ENCODE measurements at regions not wholly inside any gene's neighbourhood (a gene's known extent, or its start where the extent isn't known, plus 50 kb on each side); places are given as distances from the start of the nearest gene placed in this dataset.

DNA sequence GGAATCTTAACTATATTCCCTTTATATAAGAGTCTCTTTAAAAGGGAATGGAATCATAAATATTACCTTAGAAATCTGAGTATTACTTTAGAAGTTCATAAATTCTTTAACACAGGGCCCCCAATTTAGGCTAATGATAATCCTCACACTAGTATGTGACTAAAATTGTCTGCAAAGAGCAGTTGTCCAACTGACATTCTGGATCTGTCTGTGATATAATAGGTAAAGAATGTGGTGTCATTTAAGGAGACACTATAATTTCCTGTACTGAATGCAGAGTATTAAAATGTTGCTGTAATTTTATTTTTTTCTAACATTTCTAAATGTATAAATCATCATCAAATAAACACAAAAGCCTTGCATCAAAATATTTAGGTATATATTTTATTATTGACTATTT is 128.5 kb upstream of the DST start:
- no peak for DNase-seq (ENCODE audit: low read depth in 1 of 2, low spot score in 1 of 2)
- no peak overlapping the region for H3K27ac ChIP-seq (replicated peaks)
- no peak overlapping the region for H3K4me3 ChIP-seq (replicated peaks; ENCODE audit: insufficient read depth, low read length)
- TF ChIP-seq SPI1 (IDR thresholded peaks at IDR 0.05; ENCODE audit: borderline replicate concordance, low read depth), result no peak
- TF ChIP-seq, protein P1, sequence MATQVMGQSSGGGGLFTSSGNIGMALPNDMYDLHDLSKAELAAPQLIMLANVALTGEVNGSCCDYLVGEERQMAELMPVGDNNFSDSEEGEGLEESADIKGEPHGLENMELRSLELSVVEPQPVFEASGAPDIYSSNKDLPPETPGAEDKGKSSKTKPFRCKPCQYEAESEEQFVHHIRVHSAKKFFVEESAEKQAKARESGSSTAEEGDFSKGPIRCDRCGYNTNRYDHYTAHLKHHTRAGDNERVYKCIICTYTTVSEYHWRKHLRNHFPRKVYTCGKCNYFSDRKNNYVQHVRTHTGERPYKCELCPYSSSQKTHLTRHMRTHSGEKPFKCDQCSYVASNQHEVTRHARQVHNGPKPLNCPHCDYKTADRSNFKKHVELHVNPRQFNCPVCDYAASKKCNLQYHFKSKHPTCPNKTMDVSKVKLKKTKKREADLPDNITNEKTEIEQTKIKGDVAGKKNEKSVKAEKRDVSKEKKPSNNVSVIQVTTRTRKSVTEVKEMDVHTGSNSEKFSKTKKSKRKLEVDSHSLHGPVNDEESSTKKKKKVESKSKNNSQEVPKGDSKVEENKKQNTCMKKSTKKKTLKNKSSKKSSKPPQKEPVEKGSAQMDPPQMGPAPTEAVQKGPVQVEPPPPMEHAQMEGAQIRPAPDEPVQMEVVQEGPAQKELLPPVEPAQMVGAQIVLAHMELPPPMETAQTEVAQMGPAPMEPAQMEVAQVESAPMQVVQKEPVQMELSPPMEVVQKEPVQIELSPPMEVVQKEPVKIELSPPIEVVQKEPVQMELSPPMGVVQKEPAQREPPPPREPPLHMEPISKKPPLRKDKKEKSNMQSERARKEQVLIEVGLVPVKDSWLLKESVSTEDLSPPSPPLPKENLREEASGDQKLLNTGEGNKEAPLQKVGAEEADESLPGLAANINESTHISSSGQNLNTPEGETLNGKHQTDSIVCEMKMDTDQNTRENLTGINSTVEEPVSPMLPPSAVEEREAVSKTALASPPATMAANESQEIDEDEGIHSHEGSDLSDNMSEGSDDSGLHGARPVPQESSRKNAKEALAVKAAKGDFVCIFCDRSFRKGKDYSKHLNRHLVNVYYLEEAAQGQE (IDR thresholded peaks at IDR 0.05; ENCODE audit: insufficient replicate concordance, low read depth), result no peak
- TF ChIP-seq GABPA (IDR thresholded peaks at IDR 0.05; ENCODE audit: low read depth), result no peak
- TF ChIP-seq POLR2AphosphoS5 (IDR thresholded peaks at IDR 0.05; ENCODE audit: low read depth), result no peak
- TF ChIP-seq, protein P2, sequence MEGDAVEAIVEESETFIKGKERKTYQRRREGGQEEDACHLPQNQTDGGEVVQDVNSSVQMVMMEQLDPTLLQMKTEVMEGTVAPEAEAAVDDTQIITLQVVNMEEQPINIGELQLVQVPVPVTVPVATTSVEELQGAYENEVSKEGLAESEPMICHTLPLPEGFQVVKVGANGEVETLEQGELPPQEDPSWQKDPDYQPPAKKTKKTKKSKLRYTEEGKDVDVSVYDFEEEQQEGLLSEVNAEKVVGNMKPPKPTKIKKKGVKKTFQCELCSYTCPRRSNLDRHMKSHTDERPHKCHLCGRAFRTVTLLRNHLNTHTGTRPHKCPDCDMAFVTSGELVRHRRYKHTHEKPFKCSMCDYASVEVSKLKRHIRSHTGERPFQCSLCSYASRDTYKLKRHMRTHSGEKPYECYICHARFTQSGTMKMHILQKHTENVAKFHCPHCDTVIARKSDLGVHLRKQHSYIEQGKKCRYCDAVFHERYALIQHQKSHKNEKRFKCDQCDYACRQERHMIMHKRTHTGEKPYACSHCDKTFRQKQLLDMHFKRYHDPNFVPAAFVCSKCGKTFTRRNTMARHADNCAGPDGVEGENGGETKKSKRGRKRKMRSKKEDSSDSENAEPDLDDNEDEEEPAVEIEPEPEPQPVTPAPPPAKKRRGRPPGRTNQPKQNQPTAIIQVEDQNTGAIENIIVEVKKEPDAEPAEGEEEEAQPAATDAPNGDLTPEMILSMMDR (IDR thresholded peaks at IDR 0.05; ENCODE audit: insufficient read depth, low read length), result no peak
- H3K27me3 ChIP-seq (ENCODE audit: insufficient read depth, poor library complexity, severe bottlenecking), result no peaks in the 10 kb centered on the region

DNA sequence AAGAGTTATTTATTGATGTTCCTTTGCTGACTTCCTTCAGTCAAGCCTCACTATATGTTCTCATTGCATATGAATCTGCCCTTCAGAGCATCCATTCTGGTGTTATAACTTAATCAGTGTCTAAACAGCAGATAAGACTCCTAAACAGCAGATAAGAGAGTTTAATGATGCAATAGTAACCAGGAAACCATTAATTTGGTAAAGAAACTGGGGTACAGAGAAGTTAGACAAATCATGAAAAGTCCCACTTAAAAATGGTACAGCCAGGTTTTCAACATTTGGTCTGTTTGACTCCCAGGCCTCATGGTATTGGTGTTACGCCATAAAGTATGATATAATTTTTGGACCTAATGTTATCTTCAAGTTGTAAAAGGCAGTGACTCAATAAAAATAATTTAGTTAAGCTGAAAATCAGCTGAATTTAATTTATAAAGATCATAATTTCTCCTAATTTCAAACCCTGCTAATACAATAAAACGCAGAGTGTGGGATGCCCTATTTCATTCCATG is 127.4 kb upstream of the DST start:
- DNase-seq (ENCODE audit: low read depth in 1 of 2, low spot score in 1 of 2), result no peak
- Histone ChIP-seq H3K4me3 (replicated peaks; ENCODE audit: insufficient read depth, low read length) (no peak overlapping the region), H3K27me3 (ENCODE audit: insufficient read depth, poor library complexity, severe bottlenecking) (no peaks in the 10 kb centered on the region), H3K27ac (replicated peaks) (no peak overlapping the region)
- TF ChIP-seq POLR2AphosphoS5 (IDR thresholded peaks at IDR 0.05; ENCODE audit: low read depth) (no peak), GABPA (IDR thresholded peaks at IDR 0.05; ENCODE audit: low read depth) (no peak), SPI1 (IDR thresholded peaks at IDR 0.05; ENCODE audit: borderline replicate concordance, low read depth) (no peak)
- TF ChIP-seq, protein P2 (IDR thresholded peaks at IDR 0.05; ENCODE audit: insufficient read depth, low read length), result no peak
- TF ChIP-seq, protein P1 (IDR thresholded peaks at IDR 0.05; ENCODE audit: insufficient replicate concordance, low read depth), result no peak

DNA sequence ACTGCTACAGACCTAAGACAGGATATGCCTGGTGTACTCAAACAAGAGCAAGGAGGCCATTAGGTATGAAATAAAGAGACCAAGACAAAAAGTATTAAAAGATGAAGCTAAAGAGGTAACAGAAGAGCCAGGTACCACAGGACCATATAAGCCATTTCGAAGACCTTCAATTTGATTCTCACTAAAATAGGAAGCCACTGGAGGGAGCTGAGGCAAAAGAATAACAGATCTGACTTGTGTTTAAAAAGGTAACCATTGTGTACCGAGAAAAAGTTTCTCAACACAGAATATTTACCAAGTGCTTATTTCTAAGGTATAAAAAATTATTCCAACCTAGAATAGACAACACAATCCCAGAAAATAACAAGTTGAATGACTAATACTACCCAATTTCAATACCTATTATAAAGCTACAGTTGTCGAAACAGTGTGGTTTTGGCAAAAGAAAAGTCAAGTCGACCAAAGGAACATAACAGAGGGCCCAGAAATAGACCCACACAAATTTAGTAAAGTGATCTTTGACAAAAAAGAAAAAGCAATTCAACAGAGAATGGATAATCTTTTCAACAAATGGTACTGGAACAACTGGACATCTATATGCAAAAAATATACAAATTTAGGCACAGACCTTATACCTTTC is 125.3 kb upstream of the DST start:
- Histone ChIP-seq H3K27ac (replicated peaks) (no peak overlapping the region), H3K27me3 (ENCODE audit: insufficient read depth, poor library complexity, severe bottlenecking) (no peaks in the 10 kb centered on the region), H3K4me3 (replicated peaks; ENCODE audit: insufficient read depth, low read length) (no peak overlapping the region)
- TF ChIP-seq, protein P2 (IDR thresholded peaks at IDR 0.05; ENCODE audit: insufficient read depth, low read length), result no peak
- TF ChIP-seq, protein P1 (IDR thresholded peaks at IDR 0.05; ENCODE audit: insufficient replicate concordance, low read depth), result no peak
- no peak for DNase-seq (ENCODE audit: low read depth in 1 of 2, low spot score in 1 of 2)
